ENCODE measurements at regions not wholly inside any gene's neighbourhood (a gene's known extent, or its start where the extent isn't known, plus 50 kb on each side); places are given as distances from the start of the nearest gene placed in this dataset.

GRCh38 chr14:54085232-54085761, 128.7 kb upstream of the BMP4 start:
- TF ChIP-seq CTCF (optimal IDR thresholded peaks at IDR 0.05 in 1 of 3, IDR thresholded peaks at IDR 0.05 in 1 of 3, conservative IDR thresholded peaks at IDR 0.05 in 1 of 3; ENCODE audit: extremely low read depth in 1 of 3, insufficient read depth in 2 of 3, low read length in 3 of 3) (no peak), EZH2 (IDR thresholded peaks at IDR 0.05; ENCODE audit: low read length) (no peak)
